Endothelial cell of umbilical vein (primary cell): ENCODE measurements at regions not wholly inside any gene's neighbourhood (a gene's known extent, or its start where the extent isn't known, plus 50 kb on each side); places are given as distances from the start of the nearest gene placed in this dataset.
"Not testable (repeated sequence)": the region's sequence is repeated elsewhere in the genome, so short reads cannot be mapped to it uniquely, and the experiment has no call there.

ENCODE experiments used
- CTCF ChIP-seq, 2 donors: IDR thresholded peaks; 1 replicate in 1 of 2; 2 replicates in 1 of 2; pipeline ENCODE4 v1.5.1; 2011; ENCODE audit warnings: low read length in 2 of 2, mild to moderate bottlenecking in 2 of 2, moderate library complexity in 2 of 2, control low read depth in 1 of 2, inconsistent platforms in 1 of 2, low read depth in 1 of 2; ENCODE audit not compliant: insufficient read depth in 1 of 2; ENCODE audit errors: extremely low read depth in 1 of 2
- EZH2 ChIP-seq: IDR thresholded peaks from 2 replicates; pipeline ENCODE4 v1.6.1; 2012; ENCODE audit warnings: borderline replicate concordance, low read depth, mild to moderate bottlenecking, moderate library complexity, low read length, inconsistent platforms; ENCODE audit not compliant: severe bottlenecking
- FOS ChIP-seq: IDR thresholded peaks from 2 replicates; pipeline ENCODE4 v1.6.1; 2011; ENCODE audit warnings: mild to moderate bottlenecking, low read length, moderate library complexity, borderline replicate concordance; ENCODE audit not compliant: insufficient read depth
- GATA2 ChIP-seq: IDR thresholded peaks from 2 replicates; pipeline ENCODE4 v1.7.0; 2011; ENCODE audit warnings: low read depth, mild to moderate bottlenecking, moderate library complexity, mixed read lengths, low read length; ENCODE audit not compliant: insufficient read length, insufficient read depth
- MAX ChIP-seq: IDR thresholded peaks from 2 replicates; pipeline ENCODE4 v1.6.1; 2011; ENCODE audit not compliant: insufficient read depth, insufficient read length
- MYC ChIP-seq: IDR thresholded peaks from one replicate; pipeline ENCODE4 v1.6.1; 2011; ENCODE audit warnings: mild to moderate bottlenecking, low read depth, low read length
- POLR2A ChIP-seq: IDR thresholded peaks from 2 replicates; pipeline ENCODE4 v1.6.1; 2012; ENCODE audit warnings: low read depth, mild to moderate bottlenecking, control low read depth, low read length
- POLR2AphosphoS5 ChIP-seq: IDR thresholded peaks from 2 replicates; pipeline ENCODE4 v1.6.1; 2012; ENCODE audit warnings: low read depth, mild to moderate bottlenecking, control low read depth, low read length, moderate library complexity; ENCODE audit not compliant: insufficient read depth

- not testable (repeated sequence) for TF ChIP-seq POLR2A; CTCF (IDR thresholded peaks at IDR 0.05; ENCODE audit: extremely low read depth in 1 of 2, insufficient read depth in 1 of 2, low read depth in 1 of 2, low read length in 2 of 2); FOS; EZH2; MYC; POLR2AphosphoS5; MAX; GATA2
These were observed 238.3 kb upstream of the ZEB2 start for GRCh38 chr2:144758196-144758595.
